ENCODE measurements at regions not wholly inside any gene's neighbourhood (a gene's known extent, or its start where the extent isn't known, plus 50 kb on each side); places are given as distances from the start of the nearest gene placed in this dataset.

DNA sequence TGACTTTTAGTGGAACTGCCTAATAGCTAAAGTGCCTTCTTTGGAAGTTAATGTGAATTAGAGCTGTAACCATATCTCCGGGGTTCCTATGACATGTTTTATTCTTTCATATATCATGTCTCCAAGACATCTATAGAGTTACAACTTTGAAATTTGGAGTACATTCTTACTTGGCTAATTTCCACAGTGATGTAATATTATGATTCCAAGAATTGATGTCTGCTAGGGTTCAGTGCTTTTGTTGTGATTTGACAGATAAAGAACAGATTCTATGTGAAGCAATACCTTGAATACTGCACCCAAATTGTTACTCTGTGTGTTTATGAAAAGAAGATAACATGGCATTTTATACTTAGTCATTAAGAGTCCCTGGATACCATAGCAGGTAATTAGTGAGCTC is 934.3 kb downstream of the NTRK3 start:
- H3K4me3 ChIP-seq: no peak overlapping the region
- no peaks in the 10 kb centered on the region for H3K27me3 ChIP-seq
- no peak for DNase-seq (ENCODE audit: low spot score)
- H3K4me1 ChIP-seq: no peaks in the 10 kb centered on the region
- H3K27ac ChIP-seq: no peak overlapping the region
- H3K36me3 ChIP-seq: no peaks in the 10 kb centered on the region
- TF ChIP-seq, protein P1, sequence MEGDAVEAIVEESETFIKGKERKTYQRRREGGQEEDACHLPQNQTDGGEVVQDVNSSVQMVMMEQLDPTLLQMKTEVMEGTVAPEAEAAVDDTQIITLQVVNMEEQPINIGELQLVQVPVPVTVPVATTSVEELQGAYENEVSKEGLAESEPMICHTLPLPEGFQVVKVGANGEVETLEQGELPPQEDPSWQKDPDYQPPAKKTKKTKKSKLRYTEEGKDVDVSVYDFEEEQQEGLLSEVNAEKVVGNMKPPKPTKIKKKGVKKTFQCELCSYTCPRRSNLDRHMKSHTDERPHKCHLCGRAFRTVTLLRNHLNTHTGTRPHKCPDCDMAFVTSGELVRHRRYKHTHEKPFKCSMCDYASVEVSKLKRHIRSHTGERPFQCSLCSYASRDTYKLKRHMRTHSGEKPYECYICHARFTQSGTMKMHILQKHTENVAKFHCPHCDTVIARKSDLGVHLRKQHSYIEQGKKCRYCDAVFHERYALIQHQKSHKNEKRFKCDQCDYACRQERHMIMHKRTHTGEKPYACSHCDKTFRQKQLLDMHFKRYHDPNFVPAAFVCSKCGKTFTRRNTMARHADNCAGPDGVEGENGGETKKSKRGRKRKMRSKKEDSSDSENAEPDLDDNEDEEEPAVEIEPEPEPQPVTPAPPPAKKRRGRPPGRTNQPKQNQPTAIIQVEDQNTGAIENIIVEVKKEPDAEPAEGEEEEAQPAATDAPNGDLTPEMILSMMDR (IDR thresholded peaks at IDR 0.05): no peak
- H3K9me3 ChIP-seq: no peaks in the 10 kb centered on the region

DNA sequence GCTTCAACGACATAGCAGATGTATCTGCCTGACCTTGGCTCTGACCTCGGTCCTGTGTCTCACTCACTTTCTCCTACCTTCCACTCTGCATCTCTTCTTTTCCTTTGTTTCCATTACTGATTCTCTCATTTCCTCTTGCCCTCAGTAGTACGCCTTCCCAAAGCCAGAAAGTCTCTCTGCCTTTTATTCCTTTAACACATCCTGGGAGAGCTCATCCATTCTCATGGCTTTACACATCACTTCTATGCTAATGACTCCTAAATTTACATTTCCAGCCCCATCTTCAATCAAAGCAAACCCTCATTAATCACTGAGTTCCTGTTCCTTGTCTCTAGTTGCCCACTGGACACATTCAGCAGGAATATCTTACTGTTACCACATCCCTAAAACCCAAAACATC is 938.6 kb downstream of the NTRK3 start:
- H3K27ac ChIP-seq: no peak overlapping the region
- no peaks in the 10 kb centered on the region for H3K9me3 ChIP-seq
- no peak for DNase-seq (ENCODE audit: low spot score)
- no peaks in the 10 kb centered on the region for H3K27me3 ChIP-seq
- TF ChIP-seq, protein P1 (IDR thresholded peaks at IDR 0.05): no peak
- H3K4me3 ChIP-seq: no peak overlapping the region
- H3K4me1 ChIP-seq: no peaks in the 10 kb centered on the region
- no peaks in the 10 kb centered on the region for H3K36me3 ChIP-seq

DNA sequence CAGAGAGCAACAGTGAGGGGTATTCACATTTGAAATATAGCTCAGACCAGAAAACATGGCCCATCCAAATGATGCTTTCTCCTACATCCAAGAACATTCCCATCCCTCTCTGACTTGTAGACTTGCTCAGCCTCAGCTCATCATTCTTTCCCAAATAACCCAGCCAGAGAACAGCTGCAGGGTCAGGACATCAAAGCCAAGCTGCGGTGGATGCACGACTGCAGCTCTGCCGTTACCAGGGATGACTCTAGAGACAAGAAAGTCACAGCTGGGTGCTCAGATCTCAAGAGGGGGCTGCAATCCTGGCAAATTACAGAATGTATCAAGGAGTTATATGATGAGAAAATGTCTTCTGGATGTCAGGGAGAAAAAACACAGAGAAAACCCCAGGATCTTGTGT is 944.3 kb downstream of the NTRK3 start:
- H3K27me3 ChIP-seq: no peaks in the 10 kb centered on the region
- H3K36me3 ChIP-seq: no peaks in the 10 kb centered on the region
- DNase-seq (ENCODE audit: low spot score): no peak
- TF ChIP-seq, protein P1 (IDR thresholded peaks at IDR 0.05): no peak
- no peaks in the 10 kb centered on the region for H3K9me3 ChIP-seq
- H3K4me3 ChIP-seq: no peak overlapping the region
- H3K4me1 ChIP-seq: no peaks in the 10 kb centered on the region
- H3K27ac ChIP-seq: no peak overlapping the region

DNA sequence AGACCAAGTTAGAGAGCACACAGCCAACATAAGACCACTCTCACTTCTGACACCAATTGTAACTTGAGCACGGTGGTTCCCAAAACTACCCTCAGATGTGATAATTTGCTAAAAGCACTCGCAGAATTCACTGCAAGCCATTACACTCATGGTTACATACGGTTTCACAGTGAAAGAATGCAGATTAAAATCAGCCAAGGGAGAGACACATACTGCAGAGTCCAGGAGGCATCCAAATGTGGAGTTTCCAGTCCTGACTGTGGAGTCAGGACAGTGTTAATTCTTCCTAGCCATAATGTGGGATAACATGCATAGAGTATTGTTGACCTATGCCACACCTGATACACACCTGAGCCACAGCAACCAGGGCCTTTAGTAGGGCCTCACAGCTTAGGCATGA is 956.4 kb downstream of the NTRK3 start:
- TF ChIP-seq, protein P1 (IDR thresholded peaks at IDR 0.05): no peak
- no peaks in the 10 kb centered on the region for H3K27me3 ChIP-seq
- no peaks in the 10 kb centered on the region for H3K9me3 ChIP-seq
- no peaks in the 10 kb centered on the region for H3K4me1 ChIP-seq
- H3K36me3 ChIP-seq: no peaks in the 10 kb centered on the region
- H3K4me3 ChIP-seq: no peak overlapping the region
- DNase-seq (ENCODE audit: low spot score): no peak
- no peak overlapping the region for H3K27ac ChIP-seq

DNA sequence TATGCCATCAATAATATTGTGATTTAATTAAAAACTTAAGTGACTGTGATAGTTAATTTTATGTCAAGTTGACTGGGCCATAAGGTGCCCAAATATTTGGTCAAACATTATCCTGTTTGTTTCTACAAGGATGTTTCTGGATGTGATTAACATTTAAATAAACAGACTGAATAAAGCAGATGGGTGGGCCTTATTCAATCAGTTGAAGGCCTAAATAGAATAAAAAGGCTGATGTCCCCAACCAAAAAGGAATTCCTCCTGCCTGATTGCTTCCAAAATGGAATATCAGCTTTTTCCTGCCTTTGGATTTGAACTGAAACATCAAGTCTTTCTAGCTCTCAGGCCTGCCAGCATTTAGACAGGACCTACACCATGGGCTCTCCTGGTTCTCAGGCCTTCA is 961.7 kb downstream of the NTRK3 start:
- no peaks in the 10 kb centered on the region for H3K27me3 ChIP-seq
- no peaks in the 10 kb centered on the region for H3K36me3 ChIP-seq
- TF ChIP-seq, protein P1 (IDR thresholded peaks at IDR 0.05): no peak
- DNase-seq (ENCODE audit: low spot score): no peak
- H3K27ac ChIP-seq: no peak overlapping the region
- no peak overlapping the region for H3K4me3 ChIP-seq
- no peaks in the 10 kb centered on the region for H3K4me1 ChIP-seq
- no peaks in the 10 kb centered on the region for H3K9me3 ChIP-seq

DNA sequence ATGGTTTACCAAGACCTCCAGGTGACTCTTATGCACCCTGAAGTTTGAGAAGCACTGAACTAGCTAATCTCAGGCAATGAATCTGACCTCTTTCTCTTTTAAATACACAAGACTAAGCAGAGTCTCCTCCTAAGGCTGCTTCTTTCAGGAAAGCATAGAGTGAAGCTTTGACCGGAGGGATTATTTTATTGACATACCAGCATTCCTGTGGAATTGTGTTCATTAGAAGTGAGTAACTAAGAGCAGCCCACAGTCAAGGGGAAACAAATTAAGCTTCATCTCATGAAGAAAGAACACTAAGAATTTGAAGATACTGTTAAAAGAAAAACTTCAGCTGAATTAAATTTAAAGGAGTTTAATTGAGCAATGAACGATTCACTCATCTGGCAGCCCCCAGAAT is 963.5 kb downstream of the NTRK3 start:
- H3K4me1 ChIP-seq: no peaks in the 10 kb centered on the region
- no peaks in the 10 kb centered on the region for H3K27me3 ChIP-seq
- DNase-seq (ENCODE audit: low spot score): no peak
- TF ChIP-seq, protein P1 (IDR thresholded peaks at IDR 0.05): no peak
- H3K36me3 ChIP-seq: no peaks in the 10 kb centered on the region
- H3K4me3 ChIP-seq: no peak overlapping the region
- no peak overlapping the region for H3K27ac ChIP-seq
- H3K9me3 ChIP-seq: no peaks in the 10 kb centered on the region

Measured in right atrium auricular region (tissue), 2 donors.